Umbilical cord (tissue), 1 donor: ENCODE measurements at regions not wholly inside any gene's neighbourhood (a gene's known extent, or its start where the extent isn't known, plus 50 kb on each side); places are given as distances from the start of the nearest gene placed in this dataset.
"Not testable (repeated sequence)": the region's sequence is repeated elsewhere in the genome, so short reads cannot be mapped to it uniquely, and the experiment has no call there.

Source experiments
- DNase-seq: peaks from one replicate; pipeline ENCODE4 v3.0.0-alpha.2; 2015; ENCODE audit warnings: low spot score

DNA sequence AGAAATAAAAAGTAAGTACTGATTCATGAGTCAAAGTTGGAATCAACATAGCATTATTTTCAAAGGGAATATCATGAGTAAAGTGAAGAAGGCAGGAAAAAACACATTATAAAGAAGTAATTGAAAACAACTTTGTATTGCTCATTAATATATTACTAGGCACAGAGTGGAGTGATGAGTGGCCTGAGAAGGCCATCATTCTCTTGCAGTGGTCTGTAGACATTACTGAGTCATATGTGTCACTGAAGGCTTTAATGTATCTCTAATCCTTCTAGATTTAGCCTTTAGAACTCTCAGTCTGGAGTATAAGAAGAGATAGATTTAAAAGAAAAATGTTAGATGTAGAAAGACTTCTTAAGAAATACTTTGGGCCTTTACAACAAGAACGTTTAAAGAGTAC is 881.4 kb downstream of the DNAH5 start:
- no peak for DNase-seq

DNA sequence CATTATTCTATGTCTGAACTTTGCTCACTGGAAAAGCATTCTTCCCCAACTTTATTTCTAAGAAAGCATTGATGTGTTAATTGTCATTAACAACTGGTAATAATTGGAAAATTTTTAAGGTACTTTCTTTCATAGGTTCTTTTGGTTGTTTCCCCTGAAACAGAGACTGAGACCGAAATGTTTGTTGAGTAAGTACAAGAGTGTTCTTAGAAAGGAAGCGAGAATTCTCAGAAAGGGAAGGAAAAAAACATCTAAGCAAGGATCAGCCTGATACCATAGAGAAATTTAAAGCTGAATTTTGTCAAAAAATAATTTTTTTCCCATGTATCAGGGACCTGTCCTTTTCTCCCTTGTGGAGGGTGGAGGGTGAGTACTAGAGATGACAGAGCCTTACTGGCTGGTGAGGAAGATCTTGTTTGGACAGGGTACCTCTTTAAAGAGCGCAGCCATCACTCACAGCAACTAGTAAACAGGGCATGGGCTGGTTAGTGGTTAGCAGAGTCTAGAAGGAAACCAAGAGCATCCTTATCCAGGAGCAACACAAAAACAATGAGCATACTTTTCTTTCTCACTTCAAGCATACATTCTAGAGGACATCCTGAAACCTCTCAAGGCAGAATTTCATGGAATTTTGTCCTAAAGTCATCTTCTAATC is 898.5 kb downstream of the DNAH5 start:
- DNase-seq, result no peak

DNA sequence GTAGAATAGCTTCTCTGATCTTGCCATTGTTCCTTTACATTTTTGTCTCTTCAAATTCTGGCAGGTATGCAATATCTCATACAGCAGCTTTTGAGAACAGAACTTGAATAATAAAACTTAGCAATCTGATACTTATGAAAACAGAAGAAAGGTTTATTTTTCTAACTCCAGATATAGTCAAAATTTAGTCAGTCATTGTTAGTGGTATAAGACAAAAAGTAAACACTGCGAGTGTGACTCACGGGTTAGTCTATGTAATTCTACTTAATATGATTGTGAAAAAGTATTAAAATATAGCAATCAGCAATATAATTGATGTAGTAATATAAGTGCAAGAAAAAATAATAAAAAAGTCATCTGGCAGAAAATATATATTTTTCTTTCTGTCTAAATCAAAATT is 910.4 kb downstream of the DNAH5 start:
- DNase-seq, result no peak

DNA sequence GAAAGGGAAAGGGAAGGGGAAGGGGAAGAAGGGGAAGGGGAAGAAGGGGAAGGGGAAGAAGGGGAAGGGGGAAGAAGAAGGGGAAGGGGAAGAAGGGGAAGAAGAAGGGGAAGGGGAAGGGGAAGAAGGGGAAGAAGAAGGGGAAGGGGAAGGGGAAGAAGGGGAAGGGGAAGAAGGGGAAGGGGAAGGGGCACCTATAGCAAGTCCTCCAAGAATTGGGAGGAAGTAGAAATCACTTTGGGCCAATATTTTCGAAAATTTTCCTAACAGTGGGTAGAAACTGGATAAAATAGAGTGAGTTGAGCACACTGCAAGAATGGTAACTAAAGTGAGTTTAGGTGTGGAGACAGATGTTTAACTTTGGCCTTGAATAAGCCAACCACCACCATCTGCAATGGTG is 915.3 kb downstream of the DNAH5 start:
- no peak for DNase-seq

DNA sequence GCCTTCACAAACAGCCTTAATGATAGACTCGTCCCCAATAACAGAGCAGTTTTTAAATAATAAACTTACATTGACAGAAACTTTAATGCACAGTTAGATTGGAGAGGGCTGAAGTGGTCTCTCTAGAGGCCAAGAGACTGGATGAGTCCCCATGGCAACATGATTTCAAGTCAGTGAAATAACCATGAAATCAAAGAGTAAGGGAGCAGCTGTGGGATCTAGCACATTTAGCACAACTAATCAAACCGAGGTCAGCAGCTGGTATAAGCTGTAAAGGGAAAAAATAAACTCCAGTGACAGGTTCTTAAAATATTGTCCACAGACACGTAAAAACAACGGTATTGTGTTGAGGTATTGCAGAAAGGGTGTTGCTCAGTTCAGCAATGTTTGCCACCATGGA is 916.6 kb downstream of the DNAH5 start:
- no peak for DNase-seq

DNA sequence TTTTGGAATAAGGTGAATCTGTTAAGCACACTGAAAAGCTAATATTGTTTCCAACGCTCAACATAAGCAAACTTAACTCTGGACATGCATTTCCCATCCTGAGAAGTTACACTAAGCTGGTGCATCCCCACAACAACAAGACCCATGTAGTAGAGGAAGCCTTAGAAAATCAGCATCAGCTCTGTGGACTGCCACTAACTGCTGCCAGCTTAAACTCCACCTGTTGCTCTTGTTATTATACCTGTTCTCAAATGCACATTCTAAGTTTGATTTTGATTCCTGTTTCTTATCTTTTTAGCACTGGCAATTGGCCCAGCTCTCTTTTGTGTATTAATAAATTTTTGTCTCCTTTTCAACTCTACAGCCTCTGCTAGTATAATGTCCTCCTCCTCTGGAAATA is 924.8 kb downstream of the DNAH5 start:
- DNase-seq, result no peak

DNA sequence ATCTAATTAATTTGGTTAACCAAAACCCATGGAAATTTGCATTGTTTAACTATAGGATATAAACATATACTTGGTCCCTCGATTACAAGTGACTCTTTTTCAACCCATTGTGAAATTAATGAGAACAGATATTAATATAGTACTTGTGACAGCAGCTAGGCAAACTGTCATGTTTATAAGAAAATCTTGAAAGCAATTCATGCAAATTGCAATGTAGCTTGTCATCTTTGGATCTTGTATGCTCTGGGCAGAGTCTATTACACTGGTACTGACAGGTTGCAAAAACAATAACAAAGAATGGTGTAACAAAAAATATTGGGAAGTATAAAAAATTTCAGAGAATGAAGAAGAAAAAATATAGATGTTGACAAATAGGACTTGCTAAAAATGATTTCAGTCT is 941.0 kb downstream of the DNAH5 start:
- DNase-seq, result no peak

DNA sequence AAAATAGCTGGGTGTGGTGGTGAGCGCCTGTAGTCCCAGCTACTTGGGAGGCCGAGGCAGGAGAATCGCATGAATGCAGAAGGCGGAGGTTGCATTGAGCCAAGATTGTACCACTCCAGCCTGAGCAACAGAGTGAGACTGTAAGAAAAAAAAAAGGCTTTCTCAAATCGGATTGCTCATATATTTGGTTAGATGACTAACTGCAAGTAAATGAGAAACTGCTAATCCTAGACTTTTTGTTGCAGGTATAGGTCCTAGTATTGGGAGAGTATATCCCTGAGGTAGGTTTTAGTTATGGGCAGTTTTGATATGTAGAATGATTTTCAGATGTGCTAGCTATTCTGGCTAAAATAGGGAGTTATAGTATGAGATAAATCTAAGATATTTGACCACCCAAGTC is 944.8 kb downstream of the DNAH5 start:
- DNase-seq, result no peak

DNA sequence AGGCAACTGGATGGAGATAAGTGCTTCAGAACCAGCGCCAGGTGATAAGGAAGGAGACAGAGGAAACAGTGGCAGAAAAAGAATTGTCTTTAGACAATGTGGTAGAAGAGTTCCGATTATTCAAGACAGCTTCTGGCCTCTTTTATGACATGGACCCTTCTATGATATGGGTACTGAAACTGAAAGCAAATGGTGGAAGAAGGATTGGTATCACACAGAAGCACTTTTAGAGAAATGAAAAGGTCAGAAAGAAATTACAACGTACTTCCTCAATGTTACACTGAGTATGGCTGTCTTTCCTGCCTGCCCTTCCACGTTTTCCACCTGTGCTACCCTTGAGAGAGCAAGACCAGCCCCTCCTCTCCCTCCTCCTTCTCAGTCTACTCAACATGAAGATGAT is 959.3 kb downstream of the DNAH5 start:
- DNase-seq, result no peak

DNA sequence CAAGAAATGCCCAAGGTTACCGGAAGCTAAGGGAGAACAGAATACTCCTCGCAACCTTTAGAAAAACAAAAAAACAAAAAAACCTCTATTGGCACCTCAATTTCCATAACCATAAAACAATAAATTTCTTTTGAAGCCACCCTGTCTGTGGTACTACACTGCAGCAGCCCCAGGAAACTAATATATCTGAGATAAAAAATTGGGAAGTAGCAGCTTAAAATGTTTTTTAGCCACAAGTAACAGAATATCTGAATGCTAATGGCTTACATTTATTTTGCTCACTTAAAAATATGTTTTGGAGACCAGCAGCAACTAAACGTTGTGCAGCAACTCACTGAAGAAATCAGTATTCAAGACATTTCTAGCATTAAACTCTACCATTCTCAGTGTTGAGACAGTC is 969.6 kb downstream of the DNAH5 start:
- DNase-seq, result no peak

DNA sequence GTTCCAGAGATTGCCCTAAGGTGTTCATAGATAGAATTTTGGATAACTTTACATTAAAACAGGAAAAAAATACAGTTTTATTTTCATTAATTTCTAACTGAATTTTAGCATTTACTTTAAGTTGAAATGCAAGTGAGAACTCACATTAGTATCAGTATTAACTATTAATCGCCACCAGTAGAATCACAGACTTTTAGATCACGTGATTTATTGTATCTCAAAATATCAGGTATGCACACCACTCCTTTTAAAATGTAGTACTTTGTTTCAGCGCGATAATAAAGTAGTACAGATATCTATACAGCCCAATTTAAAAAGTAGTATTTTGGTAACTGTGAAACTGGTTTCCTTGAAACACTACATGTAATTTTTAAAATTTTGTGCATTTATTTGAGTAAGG is 978.7 kb downstream of the DNAH5 start:
- DNase-seq, result no peak

DNA sequence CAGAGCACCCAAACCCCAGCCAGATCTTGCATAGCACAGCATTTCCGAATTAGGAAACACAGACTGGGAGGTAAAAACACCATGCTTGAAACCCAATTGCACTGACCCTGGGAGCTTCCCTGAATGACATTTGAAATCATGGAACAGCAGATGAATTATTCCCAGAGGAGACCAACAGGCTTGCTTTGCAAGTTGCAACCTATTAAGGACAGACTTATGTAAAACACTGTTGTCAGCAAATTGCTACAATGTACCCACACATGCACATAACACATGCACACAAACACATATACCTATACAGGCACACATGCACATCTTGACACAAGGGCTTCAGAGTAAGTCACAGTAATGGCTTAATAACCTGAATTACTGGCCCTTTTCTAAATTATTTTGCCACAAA is 984.8 kb downstream of the DNAH5 start:
- DNase-seq, result no peak

DNA sequence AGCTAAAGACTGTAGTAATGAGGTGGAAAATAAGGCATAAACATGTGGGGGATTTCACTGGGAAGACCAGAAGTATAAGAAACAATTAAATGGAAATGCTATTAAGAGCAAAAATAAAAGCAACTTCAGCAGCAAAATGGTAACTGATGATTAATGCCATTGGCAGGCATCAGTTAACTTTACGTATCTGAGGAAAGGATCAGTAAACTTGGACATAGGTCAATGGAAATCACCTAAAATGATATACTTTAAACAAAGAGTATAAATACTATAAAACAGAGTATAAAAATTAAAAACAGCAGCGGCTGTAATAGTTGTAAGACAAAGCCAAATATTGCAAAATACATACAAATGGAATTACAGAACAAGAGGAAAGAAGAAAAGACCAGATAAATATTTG is 992.1 kb downstream of the DNAH5 start:
- DNase-seq, result no peak

DNA sequence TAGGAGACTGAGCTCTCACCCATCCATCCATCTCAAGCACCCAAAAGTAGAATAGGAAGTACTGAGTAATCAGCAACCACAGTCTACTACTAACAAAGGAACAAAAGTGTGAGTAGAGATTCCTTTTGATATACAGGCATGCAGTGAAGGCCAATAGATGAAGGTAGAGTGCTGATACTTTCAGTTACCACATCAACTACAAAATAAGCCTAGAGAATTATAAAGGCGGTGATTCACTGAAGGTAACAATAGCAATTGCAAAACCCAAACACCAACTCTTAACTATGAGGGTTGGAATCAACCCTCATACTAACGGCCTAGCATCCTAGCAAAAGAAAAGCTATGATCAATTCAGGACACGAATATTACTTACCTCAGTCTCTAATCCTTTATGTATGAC is 992.6 kb downstream of the DNAH5 start:
- DNase-seq, result no peak

DNA sequence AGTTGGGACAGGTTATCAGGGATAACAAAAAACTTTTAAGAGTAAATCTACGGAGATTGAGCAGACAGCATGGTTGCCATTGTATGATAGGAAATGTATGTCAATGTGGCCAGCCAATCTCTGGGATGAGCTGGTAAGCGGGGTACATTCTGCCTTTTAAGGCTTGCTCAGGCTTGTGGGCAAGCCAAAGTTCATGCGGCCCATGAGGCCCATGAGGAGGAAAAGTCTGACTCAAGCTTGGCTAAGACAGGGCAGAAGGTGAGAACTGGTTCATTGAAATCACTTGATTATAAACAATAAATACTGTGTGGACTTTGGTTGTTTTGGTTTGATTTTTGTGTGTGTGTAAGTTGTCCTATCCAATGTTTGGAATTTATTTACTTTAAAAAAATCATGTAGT is 997.1 kb downstream of the DNAH5 start:
- DNase-seq, result no peak

DNA sequence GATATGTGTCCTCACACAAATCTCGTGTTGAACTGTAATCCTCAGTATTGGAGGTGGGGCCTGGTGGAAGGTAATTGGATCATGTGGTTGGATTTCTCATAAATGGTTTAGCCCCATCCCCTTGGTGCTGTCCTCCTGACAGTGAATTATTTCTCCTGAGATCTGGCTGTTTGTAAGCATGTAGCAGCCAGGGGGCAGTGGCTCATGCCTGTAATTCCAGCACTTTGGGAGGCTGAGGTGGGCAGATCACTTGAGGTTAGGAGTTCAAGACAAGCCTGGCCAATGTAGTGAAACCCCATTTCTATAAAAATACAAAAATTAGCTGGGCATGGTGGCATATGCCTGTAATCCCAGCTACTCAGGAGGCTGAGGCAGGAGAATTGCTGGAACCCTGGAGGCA is 999.0 kb downstream of the DNAH5 start:
- DNase-seq, result not testable (repeated sequence)

DNA sequence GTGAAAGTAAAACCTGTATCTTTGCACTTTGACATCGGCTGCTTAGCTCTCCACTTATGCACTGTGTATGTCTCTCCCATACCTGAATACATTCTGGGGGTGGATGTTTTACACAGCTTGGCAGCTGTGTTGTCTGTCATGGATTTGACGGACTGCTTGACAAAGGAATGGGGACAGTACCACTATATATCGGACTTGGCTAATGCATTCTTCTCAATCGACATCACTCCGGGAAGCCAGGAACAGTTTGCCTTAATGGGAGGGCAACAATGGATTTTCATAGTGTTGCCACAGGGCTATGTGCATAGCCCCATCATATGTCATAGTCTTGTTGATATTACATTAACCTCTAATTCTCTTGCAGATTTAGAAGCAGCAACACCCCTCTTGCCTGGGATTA is 1008.3 kb downstream of the DNAH5 start:
- DNase-seq, result no peak

DNA sequence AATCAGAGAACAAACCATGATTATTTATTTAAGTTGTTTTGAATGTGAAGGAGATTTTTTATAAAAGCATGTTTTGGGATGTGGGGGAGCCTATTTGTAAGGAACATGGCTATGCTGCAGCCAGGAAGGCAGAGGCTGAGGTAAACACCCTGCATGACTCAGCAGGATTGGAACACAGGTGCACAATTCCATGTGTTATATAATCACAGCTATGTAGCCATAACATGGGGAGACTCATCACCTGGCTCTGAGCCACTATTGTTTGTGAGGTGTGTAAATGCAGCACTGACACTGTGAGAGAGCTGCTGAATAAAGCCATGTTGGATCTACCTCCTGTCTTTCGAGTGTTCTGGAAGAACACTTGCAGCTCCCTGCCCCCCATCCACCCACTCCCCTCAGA is 1009.8 kb downstream of the DNAH5 start:
- DNase-seq, result no peak

DNA sequence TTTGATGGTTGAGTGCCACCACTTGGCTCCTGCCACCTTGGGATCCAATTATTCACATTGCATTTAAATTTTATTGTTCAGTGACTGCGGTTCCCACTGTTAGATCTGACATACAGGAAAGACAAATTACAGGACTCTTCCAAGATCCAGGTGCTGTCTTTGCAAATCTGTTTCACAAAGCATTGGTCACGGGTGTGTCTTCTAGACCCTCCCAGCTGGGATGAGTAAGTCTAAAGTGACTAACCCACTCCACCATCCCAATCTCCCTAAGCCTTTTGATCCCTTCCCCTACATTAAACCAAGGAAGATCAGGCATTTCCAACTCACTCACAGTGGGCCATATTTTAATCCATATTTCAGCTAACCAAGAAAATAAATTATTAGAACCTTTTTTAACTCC is 1016.3 kb upstream of the CTNND2 start:
- no peak for DNase-seq

DNA sequence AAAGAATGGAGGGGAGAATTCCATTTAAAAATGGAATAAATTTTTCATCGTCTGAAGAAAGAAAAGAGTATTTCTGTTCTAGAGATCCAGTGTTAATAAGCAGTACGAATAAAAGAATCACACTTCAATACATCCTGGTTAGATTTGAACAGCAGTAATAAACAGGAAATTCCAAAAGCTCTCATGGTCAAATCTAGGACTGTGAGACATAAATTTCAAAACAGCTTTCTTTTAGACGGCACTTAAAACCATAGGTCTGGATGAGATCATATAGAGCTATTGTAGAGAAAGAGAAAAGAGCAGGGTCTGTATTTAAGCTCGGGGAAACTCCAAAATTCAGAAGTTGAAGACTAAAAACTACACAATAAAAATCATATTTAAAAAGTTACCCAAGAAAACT is 1006.9 kb upstream of the CTNND2 start:
- peak; percentile 28 for DNase-seq

DNA sequence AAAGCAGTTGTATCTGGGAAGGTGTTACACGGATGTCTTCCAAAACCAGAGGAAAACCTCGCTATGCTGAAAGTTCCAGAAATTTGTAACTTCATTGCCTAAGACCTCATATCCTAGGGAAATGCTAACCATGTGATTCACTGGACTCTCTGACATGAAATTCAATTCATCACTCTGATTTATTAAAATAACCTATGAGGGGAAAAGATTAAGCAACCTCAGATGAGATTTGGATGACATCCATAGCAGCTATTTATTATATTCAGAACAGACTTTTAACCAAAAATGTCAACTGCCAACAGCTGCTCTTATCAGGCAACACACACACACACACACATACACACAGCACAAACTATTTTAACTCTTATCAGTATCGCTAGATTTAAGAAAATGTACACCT is 1006.4 kb upstream of the CTNND2 start:
- peak; percentile 27 for DNase-seq

DNA sequence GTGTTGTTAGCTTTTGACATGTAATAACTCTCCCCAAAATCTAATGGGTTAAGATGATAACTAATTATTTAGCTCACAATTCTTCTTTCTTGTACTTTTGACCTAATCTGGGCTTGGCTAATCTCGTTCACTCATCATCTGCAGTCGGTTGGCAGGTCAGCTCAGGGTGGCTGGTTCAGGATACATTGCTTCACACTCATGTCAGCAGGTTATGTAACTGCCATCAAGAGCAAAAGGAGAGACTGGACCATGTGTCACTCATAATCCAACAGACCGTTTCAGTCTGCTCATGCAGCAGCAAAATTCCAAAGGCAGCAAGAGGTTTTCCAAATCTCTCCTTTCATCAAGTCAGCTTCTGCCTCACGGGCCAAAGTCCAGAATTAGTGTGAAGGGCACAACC is 998.4 kb upstream of the CTNND2 start:
- DNase-seq, result no peak

DNA sequence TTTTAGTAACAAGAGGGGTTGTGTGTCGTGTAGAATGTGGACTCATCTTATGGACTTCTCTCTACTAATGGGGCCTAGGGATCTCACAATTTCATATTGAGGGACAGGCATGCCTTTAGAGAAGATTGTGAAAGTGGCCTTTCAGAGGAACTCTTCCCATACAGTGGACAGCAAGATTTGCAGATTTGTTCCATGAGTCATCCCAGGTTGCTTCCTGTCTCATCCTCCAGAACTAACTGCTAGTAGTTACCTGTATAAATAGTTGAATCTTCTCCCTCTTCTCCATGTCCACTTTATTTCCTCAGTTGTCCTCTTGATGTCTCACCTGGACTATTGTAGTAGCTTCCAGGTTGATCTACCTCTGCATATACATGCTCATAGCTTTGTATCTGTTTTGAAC is 997.5 kb upstream of the CTNND2 start:
- no peak for DNase-seq

DNA sequence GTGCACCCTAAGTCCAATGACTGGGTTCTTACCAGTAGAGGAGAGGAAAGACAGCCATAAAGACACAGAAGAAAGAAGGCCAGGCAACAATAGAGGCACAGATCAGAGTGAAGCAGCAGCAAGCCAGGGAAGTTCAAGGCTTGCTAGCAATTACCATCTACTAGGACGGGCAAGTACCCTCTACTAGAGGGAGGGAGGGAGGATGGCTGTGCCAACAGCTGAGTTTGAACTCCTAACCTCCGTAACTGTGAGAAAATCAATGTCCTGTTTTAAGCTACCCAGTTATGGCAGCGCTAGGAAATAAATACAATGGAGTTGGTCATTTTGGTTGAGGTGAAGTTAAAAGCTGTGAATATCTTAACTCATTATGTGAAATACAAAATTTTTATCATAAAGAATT is 991.8 kb upstream of the CTNND2 start:
- DNase-seq, result no peak

DNA sequence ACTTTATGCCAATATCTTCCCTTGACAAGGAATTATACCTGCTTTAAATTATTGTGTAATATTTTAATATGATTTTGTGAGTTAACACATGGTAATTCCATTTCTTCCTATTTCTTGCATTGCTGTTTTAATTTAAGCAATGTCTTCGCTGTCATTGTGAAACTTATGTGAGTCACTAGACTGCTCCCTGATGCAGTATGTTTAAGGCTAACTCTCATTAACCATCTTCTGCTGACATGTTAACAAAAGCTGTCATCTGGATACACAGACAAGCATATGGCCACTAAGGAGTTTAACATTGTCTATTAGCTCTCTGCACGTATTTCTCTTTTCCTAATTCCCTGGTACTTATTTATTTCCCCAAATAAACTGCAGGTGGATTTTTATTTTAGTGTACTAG is 980.8 kb upstream of the CTNND2 start:
- DNase-seq, result no peak
